ENCODE measurements at regions not wholly inside any gene's neighbourhood (a gene's known extent, or its start where the extent isn't known, plus 50 kb on each side); places are given as distances from the start of the nearest gene placed in this dataset.
A peak's percentile ranks its signal among the peaks of the same experiment; 100 is the strongest.

GRCh38 chr9:73549991-73550390 is 398.3 kb downstream of the ANXA1 start:
- no peak for ATAC-seq
- Histone ChIP-seq H3K27ac (no peak overlapping the region), H3K27me3 (ENCODE audit: low read depth) (no peaks in the 10 kb centered on the region), H3K36me3 (no peaks in the 10 kb centered on the region), H3K4me3 (no peak overlapping the region), H3K4me1 (no peaks in the 10 kb centered on the region), H3K9me3 (no peaks in the 10 kb centered on the region)
- TF ChIP-seq CTCF (IDR thresholded peaks at IDR 0.05): no peak
- intact Hi-C loops (cut with DNase I): no loop called here
- DNase-seq: no peak

GRCh38 chr9:73553295-73553694 is 401.6 kb downstream of the ANXA1 start:
- intact Hi-C loops (cut with DNase I): no loop called here
- H3K9me3 ChIP-seq: no peaks in the 10 kb centered on the region
- ATAC-seq: no peak
- H3K27ac ChIP-seq: no peak overlapping the region
- H3K27me3 ChIP-seq (ENCODE audit: low read depth): no peaks in the 10 kb centered on the region
- no peak overlapping the region for H3K4me3 ChIP-seq
- no peaks in the 10 kb centered on the region for H3K4me1 ChIP-seq
- H3K36me3 ChIP-seq: no peaks in the 10 kb centered on the region
- no peak for TF ChIP-seq CTCF (IDR thresholded peaks at IDR 0.05)
- DNase-seq: no peak

GRCh38 chr9:73558471-73558870 is 406.8 kb downstream of the ANXA1 start:
- H3K27me3 ChIP-seq (ENCODE audit: low read depth): no peaks in the 10 kb centered on the region
- no peak overlapping the region for H3K27ac ChIP-seq
- no peak for TF ChIP-seq CTCF (IDR thresholded peaks at IDR 0.05)
- no peak overlapping the region for H3K4me3 ChIP-seq
- ATAC-seq (no peak), DNase-seq (no peak)
- H3K36me3 ChIP-seq: no peaks in the 10 kb centered on the region
- H3K4me1 ChIP-seq: no peaks in the 10 kb centered on the region
- no peaks in the 10 kb centered on the region for H3K9me3 ChIP-seq
- intact Hi-C loops (cut with DNase I): no loop called here

DNA sequence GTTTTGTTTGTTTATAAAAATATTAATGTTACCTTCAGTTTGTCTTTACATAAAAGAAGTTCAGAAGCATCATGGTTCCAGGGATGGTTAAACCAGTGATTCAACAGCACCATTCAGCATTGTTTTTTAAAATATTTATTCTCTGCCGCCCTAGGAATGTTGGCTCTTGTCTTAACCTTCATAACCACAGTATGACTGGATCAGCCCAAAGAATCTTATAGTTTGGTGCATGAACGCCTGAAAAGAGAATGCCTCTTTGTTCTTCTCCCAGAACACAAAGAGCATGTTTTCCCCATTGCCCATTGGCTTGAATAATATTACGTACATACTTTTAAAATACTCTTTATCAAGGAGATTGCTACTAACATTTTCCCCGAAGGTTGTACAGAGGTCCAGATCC is 413.4 kb downstream of the ANXA1 start:
- DNase-seq (no peak), ATAC-seq (no peak)
- H3K27ac ChIP-seq: no peak overlapping the region
- no peak overlapping the region for H3K4me3 ChIP-seq
- no peaks in the 10 kb centered on the region for H3K9me3 ChIP-seq
- no peak for TF ChIP-seq CTCF (IDR thresholded peaks at IDR 0.05)
- no peaks in the 10 kb centered on the region for H3K36me3 ChIP-seq
- no peaks in the 10 kb centered on the region for H3K27me3 ChIP-seq (ENCODE audit: low read depth)
- intact Hi-C loops (cut with DNase I): no loop called here
- H3K4me1 ChIP-seq: no peaks in the 10 kb centered on the region

GRCh38 chr9:73565833-73566465 is 414.3 kb downstream of the ANXA1 start:
- DNase-seq (no peak), ATAC-seq (no peak)
- H3K4me3 ChIP-seq: no peak overlapping the region
- no peaks in the 10 kb centered on the region for H3K9me3 ChIP-seq
- no peaks in the 10 kb centered on the region for H3K27me3 ChIP-seq (ENCODE audit: low read depth)
- no peak overlapping the region for H3K27ac ChIP-seq
- TF ChIP-seq CTCF (IDR thresholded peaks at IDR 0.05): peak; percentile 26
- no peaks in the 10 kb centered on the region for H3K4me1 ChIP-seq
- intact Hi-C loops (cut with DNase I): no loop called here
- no peaks in the 10 kb centered on the region for H3K36me3 ChIP-seq

GRCh38 chr9:73566627-73567026 is 415.0 kb downstream of the ANXA1 start:
- TF ChIP-seq CTCF (IDR thresholded peaks at IDR 0.05): no peak
- DNase-seq (no peak), ATAC-seq (no peak)
- H3K9me3 ChIP-seq: no peaks in the 10 kb centered on the region
- H3K27me3 ChIP-seq (ENCODE audit: low read depth): no peaks in the 10 kb centered on the region
- no peak overlapping the region for H3K4me3 ChIP-seq
- intact Hi-C loops (cut with DNase I): no loop called here
- no peaks in the 10 kb centered on the region for H3K36me3 ChIP-seq
- H3K4me1 ChIP-seq: no peaks in the 10 kb centered on the region
- no peak overlapping the region for H3K27ac ChIP-seq

All from lower lobe of right lung (tissue), 2 donors.